ENCODE measurements at regions not wholly inside any gene's neighbourhood (a gene's known extent, or its start where the extent isn't known, plus 50 kb on each side); places are given as distances from the start of the nearest gene placed in this dataset.

DNA sequence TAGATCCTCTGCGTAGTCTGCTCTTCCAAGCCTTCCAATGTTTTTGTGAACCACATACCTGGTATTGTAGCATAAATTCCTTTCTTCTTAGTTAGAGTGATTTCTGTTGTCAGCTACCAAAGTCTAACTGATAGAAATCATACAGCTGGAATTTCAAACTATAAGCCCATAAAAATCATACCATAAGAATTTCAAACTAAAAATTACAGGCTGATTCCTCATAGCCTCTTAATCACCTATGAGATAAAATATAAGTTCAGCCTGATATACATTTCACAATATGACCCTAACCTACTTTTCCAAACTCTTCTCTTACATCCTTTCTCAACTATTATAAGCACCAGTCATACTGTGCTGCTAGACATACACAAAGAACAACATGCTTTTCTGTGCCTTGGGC, 64.8 kb downstream of the PTHLH start:
- DNase-seq (ENCODE audit: low read depth) = no peak

DNA sequence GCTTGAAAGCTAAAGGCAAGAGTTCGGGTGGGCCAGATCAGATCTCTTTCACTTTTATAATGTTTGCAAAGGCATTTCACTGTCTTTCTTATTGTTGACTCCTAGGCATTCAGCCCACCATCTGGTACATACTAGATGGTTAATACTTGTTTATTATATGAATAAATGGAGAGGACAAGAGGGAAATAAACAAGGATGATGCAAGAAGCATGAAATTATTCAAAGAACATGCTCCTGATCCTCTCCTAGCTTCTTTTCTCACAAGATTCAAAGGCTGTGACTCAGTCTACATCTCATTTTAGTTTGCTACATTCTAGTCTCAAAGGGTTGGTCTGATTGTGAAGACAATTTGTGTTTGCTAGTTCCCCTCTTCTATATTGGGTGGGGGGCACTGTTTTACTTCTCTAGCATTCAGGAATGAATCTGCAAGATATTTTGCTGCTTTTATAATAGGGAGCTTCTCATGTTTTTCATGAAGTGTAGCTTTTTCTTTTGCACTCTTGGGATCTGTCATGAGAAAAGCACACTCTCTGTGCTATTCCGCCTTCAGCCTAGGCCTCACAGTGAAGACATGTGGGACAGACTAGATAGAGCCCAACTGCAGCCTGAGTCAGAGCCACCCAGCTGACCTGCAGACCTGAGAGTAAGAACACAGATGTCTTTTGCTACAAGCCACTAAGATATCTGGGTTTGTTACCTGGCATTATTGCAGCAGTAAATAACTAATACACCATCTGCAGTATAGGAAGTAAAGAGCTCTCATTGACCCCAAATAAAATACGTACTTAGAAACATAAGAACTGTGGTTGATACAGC, 65.7 kb downstream of the PTHLH start:
- DNase-seq (ENCODE audit: low read depth) = no peak

DNA sequence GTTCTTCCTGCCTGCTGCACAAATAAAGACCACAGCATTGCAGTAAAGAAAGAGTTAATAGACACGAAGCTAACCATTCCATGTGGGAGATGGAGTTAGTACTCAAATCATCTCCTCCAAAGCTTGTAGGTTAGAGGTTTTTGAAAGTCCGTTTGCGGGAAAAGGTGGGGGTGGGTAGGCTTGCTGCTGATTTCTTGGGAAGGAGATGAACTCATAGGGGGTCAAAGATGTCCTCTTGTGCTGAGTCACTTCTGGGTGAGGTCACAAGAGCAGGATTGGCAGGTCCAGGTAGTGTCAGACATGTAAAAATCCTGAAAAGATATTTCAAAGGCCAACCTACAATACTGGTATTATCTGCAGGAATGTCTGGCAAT, 66.4 kb downstream of the PTHLH start:
- no peak for DNase-seq (ENCODE audit: low read depth)

DNA sequence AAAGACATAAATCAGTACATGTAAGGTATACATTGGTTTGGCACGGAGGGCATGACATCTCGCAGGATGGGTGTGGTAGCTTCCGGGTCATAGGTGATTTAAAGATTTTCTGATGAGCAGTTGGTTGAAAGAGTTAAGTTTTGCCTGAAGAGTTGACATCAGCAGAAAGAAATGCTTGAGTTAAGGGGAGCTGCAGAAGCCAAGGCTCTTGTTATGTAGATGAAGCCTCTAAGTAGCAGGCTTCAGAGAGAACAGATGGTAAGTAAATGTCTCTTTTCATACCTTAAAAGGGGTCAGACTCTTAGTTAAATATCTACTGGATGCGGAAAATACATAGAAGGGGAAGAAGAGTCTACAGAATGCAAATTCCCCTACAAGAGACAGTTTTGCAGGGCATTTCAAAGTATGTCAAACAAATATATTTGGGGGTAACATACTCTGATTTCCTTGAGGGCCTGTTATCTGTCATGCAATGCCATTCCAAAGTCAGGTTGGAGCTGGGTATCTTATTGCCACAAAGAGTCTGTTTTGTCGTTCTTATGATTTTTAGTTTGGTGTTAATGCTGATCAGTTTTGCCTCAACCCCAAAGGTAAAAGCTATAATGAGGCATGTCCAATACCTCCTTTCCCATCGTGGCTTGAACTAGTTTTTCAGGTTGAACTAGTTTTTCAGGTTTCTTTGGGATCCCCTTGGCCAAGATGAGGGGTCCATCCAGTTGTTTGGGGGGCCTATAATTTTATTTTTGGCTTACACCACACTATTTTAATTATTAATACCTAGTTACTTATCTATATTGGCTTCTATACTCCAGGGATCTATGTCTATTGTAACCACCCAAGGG, 67.0 kb downstream of the PTHLH start:
- no peak for DNase-seq (ENCODE audit: low read depth)

DNA sequence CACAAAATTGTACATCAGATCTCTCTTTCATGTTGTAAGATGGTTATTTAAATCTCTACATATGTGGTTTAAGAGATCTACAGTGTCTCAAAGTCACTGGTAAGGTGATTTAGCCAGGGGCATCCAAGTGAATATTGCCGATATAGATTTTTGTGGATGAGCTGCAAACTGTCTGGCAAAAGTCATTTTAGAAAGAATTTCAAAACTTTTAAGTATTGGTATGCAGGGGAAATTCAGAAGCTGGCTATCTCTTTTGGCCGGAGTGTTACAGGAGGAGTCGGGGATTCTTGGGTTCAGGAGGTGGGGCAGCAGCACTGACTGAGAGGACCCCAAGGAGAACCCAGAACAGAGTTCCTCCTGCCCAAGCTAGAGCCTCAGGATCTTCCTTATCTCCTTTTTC, 69.9 kb downstream of the PTHLH start:
- DNase-seq (ENCODE audit: low read depth) = no peak

DNA sequence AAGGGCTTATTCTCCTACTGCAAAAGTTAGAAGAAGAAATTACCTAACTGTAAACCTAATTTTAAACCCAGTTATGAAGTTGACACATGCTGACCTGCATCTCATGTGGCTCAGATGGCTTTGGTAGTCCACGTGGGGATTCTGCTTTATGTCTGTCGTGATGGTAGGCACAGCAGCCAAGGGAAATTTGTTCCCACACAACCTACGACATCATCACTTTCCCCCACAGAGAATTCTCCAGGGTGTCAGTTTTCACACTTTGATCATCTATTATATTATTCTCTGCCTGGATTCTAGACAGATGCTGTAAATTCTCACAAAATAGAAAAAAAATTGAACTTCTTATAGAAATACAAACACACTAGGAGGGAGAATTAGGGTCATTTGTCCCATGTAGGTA, 70.6 kb downstream of the PTHLH start:
- peak; percentile 58 for DNase-seq (ENCODE audit: low read depth)

DNA sequence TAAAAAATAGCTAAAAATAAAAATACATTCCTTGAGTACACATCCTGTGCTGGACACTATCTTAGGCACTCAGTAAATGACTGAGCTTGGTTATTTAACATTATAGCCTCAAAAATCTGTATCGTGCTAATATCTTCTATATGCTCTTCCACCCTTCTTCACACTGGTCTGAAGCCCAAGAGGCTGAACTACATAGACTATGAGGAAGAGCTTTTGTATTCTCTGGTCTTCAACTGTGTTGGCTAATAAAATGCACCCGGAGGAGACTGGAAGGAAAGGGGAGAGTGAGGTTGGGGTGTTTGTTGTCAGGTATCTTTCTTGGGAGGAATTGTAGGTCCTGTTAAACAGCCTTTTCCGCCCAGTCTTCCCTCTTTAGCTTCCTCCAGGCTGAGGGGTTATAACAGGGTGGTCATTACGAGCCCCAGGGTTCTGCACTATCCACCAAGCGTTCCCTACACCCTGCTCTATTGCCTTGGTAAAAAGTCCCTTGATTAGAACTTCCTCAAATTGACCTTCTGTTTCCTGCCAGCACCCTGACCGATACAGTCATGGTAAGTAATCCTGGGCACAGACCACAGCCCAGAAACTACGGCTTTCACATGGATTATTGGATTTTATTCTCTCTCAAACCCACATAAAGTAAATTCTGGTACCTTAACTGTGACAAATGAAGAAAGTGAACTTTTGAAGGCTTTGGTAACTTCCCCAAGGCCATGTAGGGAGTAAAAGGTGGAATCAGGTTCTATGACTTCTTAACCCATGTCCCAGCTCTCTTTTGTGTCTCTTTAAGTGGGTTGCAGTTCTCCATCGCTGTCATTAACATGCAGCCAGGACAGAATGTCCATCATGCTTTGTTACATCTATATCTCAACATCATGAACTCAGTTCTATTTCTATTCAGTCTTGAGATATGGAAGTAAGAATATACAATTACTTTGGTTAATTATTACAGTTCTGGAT, 71.3 kb downstream of the PTHLH start:
- DNase-seq (ENCODE audit: low read depth) = no peak

DNA sequence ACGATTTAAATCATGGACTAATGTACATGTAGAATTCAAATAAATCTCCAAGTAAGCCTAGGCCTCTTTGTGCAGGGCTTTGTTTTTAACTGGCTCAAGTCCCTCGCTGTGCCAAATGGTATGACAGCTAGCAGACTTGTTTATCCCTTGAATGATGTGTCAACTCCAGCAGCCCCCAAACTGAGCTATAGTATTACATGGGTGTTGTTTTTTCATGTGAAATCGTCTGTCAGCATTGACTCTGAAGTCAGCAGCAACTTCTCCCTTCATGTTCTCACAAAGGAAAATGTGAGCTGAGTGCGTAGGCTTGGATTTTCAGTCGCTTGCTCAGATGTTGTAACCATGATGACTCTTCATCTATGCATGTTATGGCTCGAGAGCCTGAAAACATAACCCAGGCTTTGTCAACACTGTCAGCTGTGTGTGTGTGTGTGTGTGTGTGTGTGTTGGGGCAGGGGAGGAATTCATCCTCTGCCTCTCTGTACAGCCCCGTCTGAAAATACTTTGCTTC, 73.3 kb downstream of the PTHLH start:
- DNase-seq (ENCODE audit: low read depth) = peak; percentile 86

DNA sequence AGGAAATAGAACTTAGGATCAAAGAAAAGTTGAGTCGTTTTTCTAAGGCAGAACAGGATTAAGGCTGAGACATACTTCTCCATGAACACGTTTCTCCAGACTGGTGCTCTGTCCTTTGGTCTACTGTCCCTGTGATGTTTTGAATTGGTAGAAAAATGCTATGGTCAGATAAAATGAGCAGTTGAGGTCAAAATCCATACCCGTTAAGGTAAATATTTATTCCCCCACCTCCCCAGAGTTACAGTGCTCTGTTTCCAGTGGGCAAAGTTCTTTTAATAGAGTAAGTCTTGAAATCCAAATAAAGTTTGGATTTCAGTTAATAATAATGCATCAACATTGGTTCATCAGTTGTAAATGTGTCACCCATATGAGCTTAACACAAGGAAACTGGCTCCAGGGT, 74.5 kb downstream of the PTHLH start:
- DNase-seq (ENCODE audit: low read depth) = no peak

DNA sequence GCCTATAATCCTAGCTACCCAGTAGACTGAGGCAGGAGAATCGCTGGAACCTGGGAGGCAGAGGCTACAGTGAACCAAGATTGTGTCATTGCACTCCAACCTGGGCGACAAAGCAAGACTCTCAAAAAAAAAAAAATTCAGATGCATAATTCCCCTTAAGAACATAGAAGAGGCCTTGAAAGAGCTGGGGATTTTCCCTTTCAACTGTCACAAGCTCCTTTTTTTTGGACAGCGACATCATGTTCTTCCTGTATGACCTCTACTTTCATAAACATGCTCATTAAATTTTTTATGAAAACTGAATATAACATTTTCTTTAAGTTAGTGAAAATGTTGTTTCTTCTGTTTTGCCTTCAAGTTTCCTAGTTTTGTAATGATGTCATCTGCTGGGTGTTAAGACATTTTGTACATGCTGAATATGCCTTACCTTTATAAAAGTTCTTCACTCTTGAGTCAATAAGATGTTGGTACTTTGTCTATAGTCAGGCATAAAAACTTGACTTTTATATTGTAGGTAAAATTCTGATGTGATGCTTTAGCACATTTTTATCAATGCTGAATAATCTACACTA, 76.0 kb downstream of the PTHLH start:
- DNase-seq (ENCODE audit: low read depth) = no peak

DNA sequence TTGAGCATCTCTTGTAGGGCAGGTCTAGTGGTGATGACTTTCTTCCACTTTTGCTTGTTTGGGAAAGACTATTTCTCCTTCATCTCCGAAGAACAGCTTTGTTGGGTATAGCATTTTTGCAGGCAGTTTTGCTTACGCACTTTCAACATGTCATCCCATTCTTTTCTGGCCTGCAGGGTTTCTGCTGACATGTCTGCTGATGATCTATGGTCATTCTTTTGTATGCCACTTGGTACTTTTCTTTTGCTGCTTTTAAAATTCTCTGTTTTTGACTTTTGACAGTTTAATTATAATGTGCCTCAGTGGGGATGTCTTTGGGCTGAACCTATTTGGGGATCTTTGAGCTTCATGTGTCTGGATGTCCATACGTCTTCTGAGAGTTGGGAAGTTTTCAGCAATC, 78.2 kb downstream of the PTHLH start:
- no peak for DNase-seq (ENCODE audit: low read depth)

DNA sequence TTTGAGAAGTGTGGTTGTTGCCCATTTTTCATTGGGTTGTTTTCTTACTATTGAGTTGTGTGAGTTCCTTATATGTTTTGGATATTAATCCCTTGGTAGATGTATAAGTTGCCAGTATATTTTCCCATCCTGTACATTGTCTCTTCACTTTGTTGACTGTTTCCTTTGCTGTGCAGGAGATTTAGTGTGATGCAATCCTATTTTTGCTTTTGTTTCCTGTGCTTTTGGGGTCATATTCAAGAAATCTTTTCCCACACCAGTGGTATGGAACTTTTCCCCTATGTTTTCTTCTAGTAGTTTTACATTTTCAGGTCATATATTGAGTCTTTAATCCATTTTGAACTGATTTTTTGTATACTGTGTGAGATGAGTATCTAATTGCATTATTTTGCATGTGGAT, 92.8 kb downstream of the PTHLH start:
- DNase-seq (ENCODE audit: low read depth) = no peak

DNA sequence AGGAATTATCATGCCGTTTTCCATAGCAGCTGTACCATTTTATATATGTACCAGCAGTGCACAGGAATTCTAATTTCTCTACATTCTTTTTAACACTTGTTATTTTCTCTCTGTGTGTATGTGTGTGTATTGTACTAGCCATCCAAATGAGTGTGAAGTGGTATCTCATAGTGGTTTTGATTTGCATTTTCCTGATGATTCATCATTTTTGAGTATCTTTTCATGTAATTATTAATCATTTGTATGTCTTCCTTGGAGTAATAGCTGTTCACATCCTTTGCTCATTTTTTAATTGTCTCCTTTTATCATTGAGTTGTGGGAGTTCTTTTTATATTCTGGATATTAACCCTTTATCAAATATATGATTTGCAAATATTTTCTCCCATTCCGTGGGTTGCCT, 95.6 kb upstream of the MANSC4 start:
- DNase-seq (ENCODE audit: low read depth) = no peak

DNA sequence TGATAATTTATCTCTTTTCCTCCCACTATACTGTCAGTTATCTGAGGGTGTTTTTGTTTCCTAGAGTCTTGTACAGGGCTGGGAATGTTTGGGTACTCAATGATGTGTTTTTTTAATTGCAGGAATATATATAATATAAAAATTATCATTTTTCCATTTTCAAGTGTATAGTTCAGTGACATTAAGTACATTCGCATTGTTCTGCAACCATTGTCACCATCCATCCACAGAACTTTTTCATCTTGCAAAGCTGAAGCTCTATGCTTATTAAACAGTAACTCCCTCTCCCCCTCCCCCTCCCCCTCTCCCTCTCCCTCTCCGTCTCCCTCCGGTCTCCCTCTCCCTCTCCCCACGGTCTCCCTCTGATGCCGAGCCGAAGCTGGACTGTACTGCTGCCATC, 93.0 kb upstream of the MANSC4 start:
- DNase-seq (ENCODE audit: low read depth) = no peak

DNA sequence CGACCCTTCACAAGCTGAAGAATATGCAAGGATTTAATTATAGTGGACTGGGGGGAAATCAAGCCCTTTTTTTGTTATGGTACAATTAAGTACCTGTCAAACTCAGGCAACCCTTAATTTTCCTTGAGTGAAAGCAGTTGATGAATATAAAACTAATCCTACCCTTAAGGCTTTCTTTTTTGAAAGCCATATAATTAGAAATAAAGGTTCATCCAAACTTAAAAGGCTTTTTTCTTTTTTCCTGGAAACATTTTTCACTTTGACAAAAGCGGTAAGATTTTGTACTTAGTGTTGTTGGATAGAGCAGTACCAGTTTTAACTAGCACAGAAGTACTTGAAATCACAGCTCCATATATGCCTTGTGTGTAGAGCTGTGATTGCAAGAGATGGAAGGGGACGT, 91.9 kb upstream of the MANSC4 start:
- no peak for DNase-seq (ENCODE audit: low read depth)

DNA sequence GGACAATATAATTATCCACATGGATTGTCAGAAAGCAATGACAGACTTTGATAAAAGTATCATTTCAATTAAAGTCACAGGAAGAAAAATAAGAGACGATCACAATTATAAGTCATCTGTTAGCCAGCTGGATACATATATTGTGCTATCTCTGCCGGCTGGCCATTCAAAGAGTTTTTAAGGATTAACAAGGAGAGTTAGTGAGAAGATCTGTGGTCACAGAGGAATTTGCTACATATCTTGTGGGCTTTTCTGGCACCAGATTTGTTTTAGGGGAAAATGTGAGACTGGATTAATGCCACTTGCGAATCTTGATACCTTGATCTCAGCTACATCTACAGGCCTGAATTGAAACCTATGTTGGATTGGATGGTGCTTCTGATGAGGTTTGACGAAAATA, 90.9 kb upstream of the MANSC4 start:
- DNase-seq (ENCODE audit: low read depth) = peak; percentile 81

DNA sequence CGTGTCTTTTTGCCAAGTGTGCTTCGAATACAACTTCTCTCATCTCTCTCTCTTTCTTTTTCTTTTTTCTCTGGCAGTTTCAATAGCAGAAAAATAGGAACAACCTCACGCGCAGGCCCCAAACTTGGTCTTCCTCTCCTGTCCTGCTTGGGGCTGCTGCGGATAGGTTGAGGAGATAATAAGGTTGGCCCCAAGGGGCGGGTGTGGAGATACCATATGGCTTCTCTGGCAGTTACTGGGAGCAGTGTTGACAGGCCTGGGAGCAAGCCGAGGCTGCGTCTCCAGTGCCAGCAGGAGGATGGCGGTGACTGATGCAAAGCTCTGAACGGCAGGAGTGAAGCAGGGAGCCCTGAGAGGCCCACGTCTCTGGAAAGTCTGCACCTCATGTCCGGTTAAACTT, 89.5 kb upstream of the MANSC4 start:
- no peak for DNase-seq (ENCODE audit: low read depth)

DNA sequence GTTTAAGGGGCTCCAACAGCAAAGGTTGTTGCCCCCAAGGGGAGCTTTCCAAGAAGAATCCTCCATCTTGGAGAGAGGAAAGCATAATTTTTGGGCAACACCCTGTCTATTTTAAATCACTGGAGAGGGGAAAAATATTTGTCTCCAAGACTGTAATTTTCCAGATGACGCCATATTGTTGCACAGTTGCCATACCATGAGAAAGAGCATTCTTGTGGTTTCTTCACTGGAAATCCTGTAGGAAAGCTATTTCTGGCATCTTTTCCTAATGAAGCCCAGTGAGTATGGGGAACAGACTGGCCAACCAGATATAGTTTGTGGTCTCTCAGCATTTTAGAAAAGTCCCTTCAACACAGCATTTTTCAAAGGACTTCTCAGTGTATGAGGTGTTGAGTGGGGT, 88.1 kb upstream of the MANSC4 start:
- DNase-seq (ENCODE audit: low read depth) = peak; percentile 15

DNA sequence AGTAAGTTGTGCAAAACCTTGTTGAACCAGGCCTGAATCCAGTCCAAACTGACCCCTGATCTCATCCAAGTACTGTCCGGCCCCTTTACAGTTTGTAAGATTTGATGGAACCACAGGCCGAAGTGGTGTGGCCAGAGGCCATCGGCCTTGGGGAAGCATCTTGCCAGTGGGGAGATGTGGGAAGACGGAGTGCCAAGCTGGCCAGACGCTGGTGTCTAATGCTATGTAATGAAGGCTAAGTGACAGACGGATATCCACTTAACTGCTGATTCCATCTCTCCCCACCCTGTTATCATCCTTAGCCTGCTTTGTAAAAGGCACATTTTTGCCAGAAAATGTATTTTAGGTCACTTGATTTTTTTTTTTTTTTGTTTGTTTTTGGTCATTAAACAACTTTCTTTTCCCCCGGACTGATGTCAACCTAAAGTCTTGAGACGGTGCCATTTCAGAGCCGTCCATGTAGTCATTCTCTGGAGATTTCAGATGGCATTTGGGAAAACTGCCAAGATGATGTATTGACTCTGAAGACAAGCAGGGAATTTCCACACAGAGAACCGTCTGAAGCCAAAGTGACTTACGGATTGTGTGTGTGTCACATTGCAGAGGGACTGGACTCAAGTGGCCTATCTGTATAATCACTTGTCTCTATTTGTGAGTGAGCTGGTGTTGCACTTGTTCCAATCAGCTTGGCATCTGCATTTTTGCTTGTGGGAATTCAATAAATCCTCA, 86.5 kb upstream of the MANSC4 start:
- DNase-seq (ENCODE audit: low read depth) = no peak

DNA sequence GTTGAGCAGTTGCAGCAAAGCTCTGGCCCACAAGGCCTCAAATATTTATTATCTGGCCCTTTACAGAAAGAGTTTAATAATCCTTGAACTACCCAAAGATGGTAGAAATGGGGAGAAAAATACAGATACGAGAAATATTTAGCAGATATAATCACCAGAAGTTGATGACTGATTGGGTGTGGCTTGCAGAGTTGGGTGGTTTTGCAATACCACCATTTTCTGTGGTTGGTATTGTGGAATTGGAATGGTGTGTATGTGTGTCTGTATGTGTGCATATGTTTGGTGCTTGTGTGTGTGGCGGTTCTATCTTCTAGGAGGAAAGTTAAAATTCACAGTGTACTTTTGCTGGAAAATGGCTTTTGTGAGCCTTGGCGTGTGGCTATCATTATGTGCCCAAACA, 85.4 kb upstream of the MANSC4 start:
- DNase-seq (ENCODE audit: low read depth) = no peak
